ENCODE measurements at regions not wholly inside any gene's neighbourhood (a gene's known extent, or its start where the extent isn't known, plus 50 kb on each side); places are given as distances from the start of the nearest gene placed in this dataset.
"Not testable (repeated sequence)": the region's sequence is repeated elsewhere in the genome, so short reads cannot be mapped to it uniquely, and the experiment has no call there.

DNA sequence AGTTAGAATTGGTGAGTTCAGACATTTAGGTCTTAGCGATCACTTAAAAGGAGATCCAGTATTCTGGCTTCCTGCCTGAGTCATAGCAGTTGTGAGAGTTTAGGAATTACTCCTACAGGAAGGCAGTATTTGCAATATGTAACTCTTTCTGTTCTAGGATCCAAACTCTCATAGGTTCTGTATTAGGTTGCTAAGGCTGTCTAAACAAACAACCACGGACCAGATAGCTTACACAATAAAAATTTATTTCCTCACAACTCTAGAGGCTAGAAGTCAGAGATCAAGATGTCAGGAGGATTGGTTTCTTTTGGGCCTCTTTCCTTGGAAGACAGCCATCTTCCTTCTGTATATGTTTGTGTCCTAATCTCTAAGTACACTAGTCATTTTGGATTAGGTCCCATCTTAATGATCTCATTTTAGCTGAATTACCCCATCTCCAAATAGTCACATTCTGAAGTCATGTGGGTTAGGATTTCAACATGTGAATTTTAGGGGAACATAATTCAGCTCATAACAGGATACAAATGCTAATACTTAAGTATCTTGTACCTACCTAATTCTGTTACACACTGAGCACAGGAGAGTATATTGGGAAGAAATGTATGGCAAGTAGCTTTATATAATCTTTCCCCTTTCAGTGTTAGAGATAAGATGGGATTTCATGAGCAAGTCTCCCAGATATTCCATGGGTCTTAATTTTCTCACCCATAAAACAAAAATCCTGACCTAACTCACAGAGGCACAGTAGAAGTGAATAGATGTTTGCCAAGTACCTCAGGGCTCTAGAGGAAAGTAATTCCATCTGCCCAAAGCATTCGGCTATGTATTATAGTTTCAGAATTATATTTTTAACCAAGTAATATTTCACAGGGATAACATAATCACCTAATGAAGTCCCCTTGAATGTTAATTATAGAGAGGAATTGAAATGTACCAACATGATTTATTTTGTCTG, 144.4 kb downstream of the PTBP2 start:
- DNase-seq: no peak
- ATAC-seq: no peak

DNA sequence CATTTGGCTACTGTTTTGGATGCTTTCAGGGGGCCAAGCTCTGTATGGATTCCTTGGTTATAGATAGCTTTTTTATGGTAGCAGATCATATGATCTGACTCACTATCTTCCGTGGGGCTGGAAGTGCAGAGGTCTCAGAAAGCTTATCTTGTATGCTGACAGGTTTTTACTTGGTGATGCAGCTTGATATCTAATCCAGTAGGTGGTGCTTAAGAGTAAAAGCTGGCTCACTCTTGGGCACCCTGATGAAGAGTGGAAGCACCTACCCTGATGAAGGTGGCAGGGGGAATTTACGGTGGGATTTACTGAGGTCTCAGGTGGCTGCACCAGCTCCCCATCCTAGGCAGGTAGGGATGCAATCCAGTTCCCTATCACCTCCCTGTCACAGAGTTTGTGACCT, 151.2 kb downstream of the PTBP2 start:
- DNase-seq: no peak
- ATAC-seq: no peak

DNA sequence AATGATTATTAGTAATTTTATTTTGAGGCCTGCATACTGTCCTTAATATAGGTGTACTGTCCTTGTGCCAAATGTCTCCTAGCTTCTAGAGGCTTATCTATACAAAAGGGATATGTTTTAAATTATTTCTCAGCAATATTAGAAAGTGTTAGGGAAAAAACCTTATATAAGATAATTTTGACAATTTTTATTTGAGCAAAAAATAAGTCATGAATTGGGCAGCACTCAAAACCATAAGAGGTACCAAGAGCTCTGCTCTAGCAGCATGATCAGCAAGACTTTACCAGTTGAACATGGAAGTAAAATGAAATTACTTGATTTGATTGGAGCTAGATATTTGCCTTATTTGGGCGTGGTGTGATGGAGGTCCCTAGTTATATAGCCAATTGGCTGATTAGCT, 157.1 kb downstream of the PTBP2 start:
- no peak for ATAC-seq
- no peak for DNase-seq

DNA sequence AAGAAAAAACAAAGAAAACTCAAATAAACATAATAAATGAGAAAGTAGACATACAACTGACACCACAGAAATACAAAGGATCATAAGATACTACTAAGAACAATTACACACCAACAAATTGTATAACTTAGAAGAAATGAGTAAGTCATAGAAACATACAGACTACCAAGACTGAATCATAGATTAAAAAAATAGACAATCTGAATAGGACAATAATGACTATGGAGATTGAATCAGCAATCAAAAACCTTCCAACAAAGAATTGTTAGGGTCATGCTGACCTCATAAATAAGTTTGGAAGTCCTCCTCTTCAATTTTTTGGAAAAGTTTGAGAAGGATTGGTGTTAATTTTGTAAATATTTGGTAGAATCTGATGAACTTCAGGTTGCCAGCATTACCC, 159.0 kb downstream of the PTBP2 start:
- DNase-seq (no peak), ATAC-seq (no peak)

DNA sequence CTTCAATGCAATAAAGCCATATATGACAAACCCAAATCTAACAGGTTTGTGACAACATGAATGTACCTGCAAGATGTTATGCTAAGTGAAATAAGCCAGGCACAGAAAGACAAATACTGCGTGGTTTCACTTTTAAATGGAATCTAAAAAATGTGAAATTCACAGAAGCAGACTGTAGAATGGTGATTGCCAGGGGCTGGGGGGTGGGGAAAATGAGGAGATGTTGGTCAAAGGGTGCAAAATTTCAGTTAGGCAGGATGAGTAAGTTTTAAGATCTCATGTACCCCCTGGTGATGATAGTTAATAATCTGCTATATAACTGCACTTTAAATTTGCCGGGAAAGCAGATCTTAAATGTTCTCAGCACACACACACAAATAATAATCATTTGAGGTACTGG, 160.5 kb downstream of the PTBP2 start:
- ATAC-seq: no peak
- DNase-seq: no peak

DNA sequence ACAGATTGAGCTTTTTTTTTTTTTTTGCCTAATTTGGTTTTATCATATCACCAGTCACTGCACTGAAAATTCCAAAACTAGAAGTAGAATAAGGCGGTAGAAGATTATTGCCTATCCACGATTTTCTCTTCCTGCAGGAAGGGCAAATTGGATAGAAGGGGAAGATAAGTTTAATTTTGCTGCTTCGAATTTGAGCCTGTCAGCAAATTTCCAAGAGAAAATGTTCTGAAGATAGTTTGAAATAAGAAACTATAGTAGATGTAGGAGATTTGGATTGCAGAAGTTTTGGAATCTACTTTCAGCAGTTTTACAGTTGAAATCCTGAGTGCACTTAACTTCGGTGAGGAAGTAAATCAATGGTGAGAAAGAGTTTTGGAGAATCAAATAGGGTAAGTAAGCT, 164.9 kb downstream of the PTBP2 start:
- ATAC-seq: no peak

DNA sequence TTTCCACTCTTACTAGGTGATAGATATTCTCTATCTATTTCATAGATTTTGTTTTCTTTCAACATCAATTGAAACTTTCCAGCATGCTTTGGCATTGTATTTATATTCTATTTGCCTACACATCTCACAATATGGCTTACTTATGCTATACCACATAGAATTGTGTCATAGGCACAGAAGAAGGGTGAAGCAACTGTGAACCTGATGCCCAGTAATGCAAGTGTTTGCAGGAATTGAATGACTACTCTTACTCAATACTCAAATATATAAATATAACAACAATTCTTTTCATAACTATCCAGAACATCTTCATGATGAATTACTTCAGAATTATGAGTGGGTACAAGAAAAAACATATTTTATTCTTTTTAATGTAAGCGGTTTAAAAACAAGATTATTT, 165.9 kb downstream of the PTBP2 start:
- ATAC-seq: no peak
- DNase-seq: no peak

More for the DNA sequence above, 164.9 kb downstream of the PTBP2 start:
- DNase-seq: no peak

DNA sequence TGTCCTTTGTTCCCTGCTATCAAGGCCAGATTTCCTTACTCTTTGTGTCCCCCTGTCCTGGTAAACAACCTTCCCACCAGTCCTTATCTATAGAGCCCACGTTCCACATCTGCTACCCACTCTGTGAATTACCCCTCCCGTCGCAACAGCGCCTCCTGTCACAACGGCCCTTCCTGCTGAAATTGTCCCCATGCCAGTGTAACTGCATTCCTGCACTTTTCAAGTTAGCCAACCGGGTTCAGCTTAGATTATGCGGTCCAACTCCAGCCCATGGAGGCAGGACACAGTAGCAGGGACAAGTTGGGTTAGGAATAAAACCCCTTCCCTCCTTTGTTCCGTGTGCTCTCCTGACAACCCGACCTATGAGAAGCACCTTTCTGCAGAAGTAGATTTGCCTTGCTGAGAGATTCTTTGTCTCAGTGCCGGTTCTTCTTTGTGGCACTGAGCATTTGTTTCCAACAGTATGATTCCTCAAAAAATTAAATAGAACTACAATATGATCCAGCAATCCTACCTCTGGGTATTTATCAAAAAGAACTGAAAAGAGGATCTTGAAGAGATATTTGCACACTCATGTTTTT, 180.3 kb downstream of the PTBP2 start:
- DNase-seq (no peak), ATAC-seq (no peak)

DNA sequence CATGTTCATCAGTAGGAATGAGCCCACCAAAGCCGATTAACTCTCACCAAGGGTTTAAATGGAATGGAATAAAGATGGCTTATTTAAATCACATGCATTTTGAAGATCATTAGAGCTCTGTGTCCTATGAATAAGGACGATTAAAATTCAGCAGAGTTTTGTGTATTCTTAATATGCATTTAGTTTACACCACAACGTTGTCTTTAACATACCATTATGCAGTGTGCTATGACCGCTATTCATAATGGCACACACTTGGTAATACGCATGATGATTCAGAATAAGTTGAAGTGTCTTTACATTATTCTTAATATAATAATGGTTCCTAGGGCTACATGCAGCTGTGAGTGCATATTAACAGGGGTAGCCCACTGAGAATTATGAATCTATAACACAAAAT, 190.7 kb downstream of the PTBP2 start:
- no peak for DNase-seq

DNA sequence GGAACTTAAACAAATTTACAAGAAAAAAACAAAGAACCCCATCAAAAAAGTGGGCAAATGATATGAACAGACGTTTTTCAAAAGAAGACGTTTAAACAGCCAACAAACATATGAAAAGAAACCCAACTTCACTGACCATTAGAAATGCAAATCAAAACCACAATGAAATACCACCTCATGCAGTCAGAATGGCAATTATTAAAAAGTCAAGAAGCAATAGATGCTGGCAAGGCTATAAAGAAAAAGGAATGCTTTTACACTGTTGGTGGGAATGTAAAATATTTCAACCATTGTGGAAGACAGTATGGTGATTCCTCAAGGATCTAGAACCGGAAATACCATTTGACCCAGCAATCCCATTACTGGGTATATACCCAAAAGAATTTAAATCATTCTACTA, 194.1 kb downstream of the PTBP2 start:
- ATAC-seq, DNase-seq: not testable (repeated sequence)

More for the DNA sequence above, 190.7 kb downstream of the PTBP2 start:
- no peak for ATAC-seq

DNA sequence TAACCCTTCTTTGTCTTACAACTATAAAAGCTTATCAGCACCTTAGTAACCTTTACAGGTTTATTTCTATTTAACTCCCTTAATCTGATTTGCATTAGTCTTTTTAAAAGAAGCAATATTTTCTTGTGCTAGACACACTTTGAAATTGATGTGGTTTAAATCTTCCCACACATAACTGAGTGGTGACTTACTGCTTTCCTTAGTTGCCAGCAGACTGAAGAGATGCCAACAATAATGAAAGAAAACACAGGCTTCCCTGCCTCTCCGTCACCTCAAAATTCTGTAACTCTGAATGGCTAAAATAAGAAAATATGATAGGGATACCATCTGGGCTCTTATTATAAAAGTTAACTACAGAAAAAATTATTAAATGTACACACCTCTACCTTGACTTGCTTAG, 196.8 kb downstream of the PTBP2 start:
- DNase-seq: no peak
- no peak for ATAC-seq

DNA sequence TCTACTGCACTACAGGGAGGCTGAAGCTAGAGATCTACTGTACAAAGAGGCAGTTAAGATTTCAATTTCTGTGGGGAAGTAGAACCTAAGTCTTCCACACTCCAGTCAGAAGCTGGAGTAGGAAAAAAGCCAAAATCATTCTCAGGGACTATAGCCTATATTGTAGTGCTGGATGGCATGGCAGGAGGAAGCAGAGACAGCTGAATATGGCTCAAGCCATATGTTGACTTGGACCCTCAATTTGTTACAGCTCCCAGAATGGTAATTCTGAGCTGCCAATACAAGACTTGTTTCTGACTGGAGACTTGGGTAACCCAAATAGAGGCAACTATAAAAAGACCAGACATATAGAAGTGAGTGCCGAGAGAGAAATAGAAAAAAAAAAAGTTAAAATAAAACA, 200.6 kb downstream of the PTBP2 start:
- DNase-seq (no peak), ATAC-seq (no peak)

DNA sequence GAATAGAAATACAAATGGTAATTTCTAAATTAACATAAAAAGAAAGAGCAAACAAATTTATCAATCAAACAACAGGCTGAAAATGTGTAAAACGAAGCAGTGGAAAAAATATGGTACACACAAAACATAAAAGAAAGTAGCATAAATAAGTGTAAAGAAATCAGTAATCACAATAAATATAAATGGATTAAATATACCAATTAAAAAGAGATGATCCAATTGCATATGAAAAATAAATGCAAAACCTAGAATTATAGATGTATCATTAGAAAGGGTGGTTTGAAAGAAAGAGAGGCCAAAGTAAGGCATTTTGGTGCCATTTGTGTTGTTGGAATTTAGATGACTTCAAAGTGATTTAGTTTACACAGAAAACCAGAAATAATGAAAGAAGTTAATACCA, 202.2 kb downstream of the PTBP2 start:
- ATAC-seq (no peak), DNase-seq (no peak)

DNA sequence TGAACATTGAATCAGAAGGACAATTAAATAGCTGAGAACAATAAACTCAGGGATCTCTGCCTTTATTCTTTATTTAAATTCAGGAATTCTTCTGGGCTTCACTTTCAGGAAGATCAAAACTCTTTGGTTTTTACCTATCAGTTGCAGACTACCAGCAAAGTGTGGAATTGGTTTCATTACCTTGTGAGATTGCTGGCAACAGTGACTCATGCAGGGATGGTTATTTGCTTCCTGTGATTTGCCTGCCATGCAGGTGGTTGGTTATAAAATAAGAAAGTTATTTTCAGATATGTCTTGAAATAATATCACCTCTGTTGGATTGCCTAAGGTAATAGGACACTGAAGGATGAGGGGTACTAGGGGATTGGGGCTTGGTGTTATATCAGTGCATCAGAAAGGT, 204.6 kb downstream of the PTBP2 start:
- no peak for ATAC-seq
- DNase-seq: no peak

DNA sequence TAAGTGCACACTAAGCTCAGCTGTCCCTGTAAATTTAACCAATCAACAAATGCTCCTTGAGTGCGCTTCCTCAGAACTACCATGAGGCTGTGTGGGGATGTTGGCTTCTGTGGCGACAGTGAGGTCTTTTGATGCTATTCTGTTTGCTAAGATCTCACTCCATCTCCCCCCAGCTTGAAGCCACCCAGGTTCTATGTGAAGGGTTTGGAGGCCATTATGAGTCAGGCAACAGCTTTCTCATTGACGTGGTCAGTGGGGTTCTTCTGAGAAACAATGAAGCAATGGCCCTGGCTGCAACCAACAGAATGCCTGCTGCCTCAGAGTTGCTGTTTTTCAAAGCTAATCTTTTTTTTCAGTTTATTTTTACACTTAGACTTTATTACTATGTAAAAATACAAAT, 205.5 kb downstream of the PTBP2 start:
- ATAC-seq: no peak
- no peak for DNase-seq

DNA sequence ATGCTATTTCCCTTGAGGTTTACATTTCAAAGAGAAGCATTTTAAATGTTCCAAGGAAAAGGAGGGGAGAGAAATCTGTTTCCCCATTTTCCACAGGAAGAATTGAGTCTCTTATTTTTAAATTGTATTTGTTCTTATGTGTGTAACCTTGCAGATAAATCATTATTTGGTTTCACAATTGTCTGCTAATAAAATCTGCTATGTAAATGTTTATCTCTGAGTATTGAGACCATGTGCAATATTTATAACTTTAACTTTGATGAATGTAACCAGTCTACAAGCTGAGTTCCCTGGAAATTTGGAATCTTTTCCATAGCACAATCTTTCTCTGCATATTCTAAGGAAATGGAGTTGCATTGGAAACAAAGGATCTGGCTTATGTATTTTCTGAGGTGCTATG, 209.6 kb downstream of the PTBP2 start:
- no peak for ATAC-seq
- no peak for DNase-seq

DNA sequence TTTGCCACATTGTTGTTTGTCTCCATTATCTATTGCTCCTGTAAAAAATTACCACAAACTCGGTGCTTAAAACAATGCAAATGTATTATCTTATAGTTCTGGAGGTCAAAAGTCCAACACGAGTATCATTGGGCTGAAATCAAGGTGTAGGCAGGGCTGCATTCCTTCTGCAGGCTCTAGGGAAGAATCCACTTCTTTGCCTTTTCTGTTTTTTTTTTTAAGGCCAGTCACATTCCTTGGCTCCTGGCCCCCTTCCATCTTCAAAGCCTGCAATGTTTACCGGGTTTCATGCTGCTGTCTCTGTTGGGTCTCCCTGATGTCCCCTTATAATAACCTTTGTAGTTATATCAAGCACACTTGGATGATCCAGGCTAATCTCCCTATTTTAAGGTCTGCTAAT, 212.7 kb downstream of the PTBP2 start:
- DNase-seq: no peak
- ATAC-seq: no peak

DNA sequence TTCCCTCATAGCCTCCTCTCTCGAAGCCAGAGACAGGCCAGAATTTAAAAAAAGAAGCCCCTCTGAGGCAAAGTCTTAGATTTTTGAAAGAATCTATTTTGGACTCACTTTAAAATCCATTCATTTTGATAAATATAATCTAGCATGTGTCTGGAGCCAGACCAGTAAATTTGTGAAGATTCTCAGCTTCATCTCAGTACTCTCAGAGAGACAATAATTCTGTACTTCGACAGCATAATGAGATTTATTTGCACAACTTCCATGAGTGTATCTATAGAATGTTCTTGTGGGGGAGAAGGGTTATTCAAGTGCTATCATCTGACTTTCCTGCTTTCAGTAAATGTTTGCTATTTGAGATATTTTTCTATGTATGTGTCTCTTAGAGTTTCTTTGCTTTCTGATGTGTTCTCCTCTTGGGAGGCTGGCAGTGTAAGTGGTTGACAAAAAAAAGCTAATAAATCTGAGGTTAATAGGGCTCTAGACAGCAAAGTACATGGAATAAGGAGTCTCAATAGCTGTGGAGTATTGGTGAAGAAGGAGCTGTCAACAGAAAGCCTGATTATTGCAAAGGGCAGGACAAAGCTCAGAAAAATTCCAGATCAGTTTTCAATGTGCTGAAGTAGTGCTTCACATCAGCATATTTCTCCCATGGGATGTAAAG, 223.0 kb downstream of the PTBP2 start:
- no peak for ATAC-seq
- DNase-seq: no peak

DNA sequence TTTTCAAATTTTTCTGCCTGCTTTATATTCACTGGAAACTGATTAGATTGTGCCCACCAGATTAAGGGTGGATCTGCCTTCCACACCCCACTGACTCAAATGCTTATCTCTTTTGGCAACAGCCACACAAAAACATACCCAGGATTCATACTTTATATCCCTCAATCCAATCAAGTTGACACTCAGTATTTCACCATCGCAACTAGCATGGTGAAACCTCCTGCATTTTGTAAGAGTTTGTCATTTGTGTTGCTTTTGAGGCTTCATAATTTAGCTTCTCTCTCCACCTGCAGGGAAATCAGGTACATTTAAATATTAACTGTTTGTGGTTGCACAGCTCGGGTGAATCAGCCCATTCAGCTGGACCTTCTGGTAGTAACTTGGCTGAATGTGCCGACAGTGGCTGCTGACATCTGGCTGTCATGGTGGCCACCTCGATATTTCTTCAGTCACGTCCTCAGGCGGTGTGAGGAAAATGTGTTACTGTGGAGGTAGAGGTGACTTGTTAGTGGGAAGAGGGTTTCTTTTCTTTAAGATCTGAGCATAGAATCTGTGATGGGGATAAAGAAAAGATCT, 224.0 kb downstream of the PTBP2 start:
- DNase-seq: no peak
- no peak for ATAC-seq

DNA sequence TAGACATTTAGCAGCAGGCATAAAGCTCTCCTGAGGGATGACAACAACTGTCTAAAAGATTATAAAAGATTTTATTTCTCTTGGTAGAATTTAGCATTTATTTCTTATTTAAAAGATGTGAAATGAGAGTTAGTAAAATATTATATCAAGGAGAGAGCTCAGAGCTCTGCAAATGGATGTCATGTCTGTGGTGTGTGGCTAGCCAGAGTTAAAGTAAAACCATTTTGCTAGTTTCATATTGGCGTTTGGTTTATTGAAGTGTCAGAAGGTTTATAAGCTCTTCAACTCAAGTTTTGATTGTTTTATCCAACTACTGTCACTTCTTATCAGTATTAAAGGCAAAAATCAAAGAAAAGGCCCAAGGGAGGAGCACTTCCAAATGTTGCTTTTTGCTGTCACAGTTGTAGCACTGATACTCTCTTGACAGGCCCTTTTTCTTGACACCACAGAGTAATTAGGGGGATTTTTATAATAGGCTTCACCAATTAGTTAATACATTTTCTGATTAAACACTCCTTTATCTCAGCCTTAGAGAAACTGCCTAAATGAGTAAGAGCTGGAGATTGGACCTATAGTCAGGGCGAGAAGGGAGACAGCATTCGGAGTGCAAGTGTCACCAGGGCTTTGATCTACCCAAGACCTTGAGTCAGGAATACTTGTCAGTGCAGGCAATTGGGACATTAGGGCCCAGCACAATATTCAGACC, 233.9 kb downstream of the PTBP2 start:
- no peak for ATAC-seq
- no peak for DNase-seq

DNA sequence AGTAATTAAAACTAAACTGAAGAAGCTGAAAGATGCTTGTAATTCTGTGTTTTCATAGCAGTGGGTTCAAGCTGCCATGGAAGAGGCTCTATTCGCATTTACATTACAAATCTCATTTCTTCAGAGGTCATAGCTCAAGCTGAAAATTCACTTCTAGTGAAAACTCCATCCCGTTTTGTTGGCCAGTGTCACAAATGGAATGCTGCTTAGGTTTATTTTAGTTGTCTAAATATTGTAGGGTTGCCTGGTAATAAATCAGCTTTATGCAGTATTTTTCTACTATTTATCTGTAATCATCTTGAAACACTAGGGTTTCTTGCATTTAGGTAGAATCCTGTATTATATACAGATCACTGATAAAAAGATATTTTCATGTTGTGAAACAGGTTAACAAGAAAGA, 240.6 kb downstream of the PTBP2 start:
- DNase-seq (no peak), ATAC-seq (no peak)

DNA sequence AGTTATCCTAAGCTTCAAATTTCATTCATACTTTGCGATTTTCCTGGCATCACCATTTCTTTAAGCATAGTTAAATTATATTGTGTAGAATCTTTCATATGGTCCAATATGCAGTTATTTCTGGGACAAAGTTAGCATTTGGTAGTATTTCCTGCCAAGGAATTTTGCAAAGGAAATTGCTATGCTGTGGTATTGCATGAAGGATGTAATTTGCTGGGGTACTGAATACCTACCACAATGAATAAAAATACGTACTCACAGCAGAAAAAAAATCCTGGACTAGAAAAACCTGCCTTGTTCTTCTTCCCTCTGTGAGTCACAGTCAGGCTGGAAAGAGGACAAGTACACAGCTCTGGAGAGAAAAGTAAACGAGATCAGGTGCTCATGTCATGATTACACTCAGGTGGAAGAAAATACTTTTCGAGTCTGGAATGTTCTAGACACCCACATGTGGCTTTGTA, 241.2 kb downstream of the PTBP2 start:
- ATAC-seq (no peak), DNase-seq (no peak)
